MM.1S (cell line): ENCODE measurements at regions not wholly inside any gene's neighbourhood (a gene's known extent, or its start where the extent isn't known, plus 50 kb on each side); places are given as distances from the start of the nearest gene placed in this dataset.

Source experiments
- DNase-seq: peaks from one replicate; pipeline ENCODE4 v3.0.0-alpha.2; 2015
- H2AFZ ChIP-seq: fragments of 300-600 bp; sonication (generic); 2 replicates; pipeline ENCODE4 v1.6.0; 2016; ENCODE audit warnings: antibody characterized with exemption, low read length
- H3F3A ChIP-seq: fragments of 300-600 bp; sonication (generic); 2 replicates; pipeline ENCODE4 v1.6.1; 2016; ENCODE audit warnings: mild to moderate bottlenecking, antibody characterized with exemption, low read length, moderate library complexity, mixed read lengths; ENCODE audit not compliant: insufficient read depth
- H3K27ac ChIP-seq: fragments of 300-600 bp; sonication (generic); 2 replicates; pipeline ENCODE4 v1.5.1; 2016; ENCODE audit warnings: mild to moderate bottlenecking, low read length
- H3K27me3 ChIP-seq: fragments of 300-600 bp; sonication (generic); replicated peaks from 2 replicates; pipeline ENCODE4 v1.6.0; 2016; ENCODE audit warnings: low read length; ENCODE audit not compliant: insufficient read depth
- H3K36me3 ChIP-seq: fragments of 300-600 bp; sonication (generic); replicated peaks from 2 replicates; pipeline ENCODE4 v1.6.1; 2016; ENCODE audit warnings: mild to moderate bottlenecking, low read length, mixed read lengths; ENCODE audit not compliant: insufficient read depth
- H3K4me1 ChIP-seq: fragments of 300-600 bp; sonication (generic); 2 replicates; pipeline ENCODE4 v1.6.1; 2016; ENCODE audit warnings: low read length, mixed read lengths
- H3K4me2 ChIP-seq: fragments of 300-600 bp; sonication (generic); 2 replicates; pipeline ENCODE4 v1.6.0; 2016; ENCODE audit warnings: low read depth, low read length
- H3K4me3 ChIP-seq: fragments of 300-600 bp; sonication (generic); 2 replicates; pipeline ENCODE4 v1.5.1; 2016; ENCODE audit warnings: low read length, mixed read lengths
- H3K79me2 ChIP-seq: fragments of 300-600 bp; sonication (generic); 2 replicates; pipeline ENCODE4 v1.6.1; 2016; ENCODE audit warnings: mixed run types, low read length, mixed read lengths
- H3K9ac ChIP-seq: fragments of 300-600 bp; sonication (generic); 2 replicates; pipeline ENCODE4 v1.6.1; 2016; ENCODE audit warnings: low read length, mixed read lengths
- H3K9me2 ChIP-seq: fragments of 300-600 bp; sonication (generic); replicated peaks from 2 replicates; pipeline ENCODE4 v1.6.1; 2016; ENCODE audit warnings: mild to moderate bottlenecking, low read length, mixed read lengths; ENCODE audit not compliant: insufficient read depth
- H3K9me3 ChIP-seq: fragments of 300-600 bp; sonication (generic); replicated peaks from 2 replicates; pipeline ENCODE4 v1.6.1; 2016; ENCODE audit warnings: mild to moderate bottlenecking, low read length, mixed read lengths; ENCODE audit not compliant: insufficient read depth
- H4K20me1 ChIP-seq: fragments of 300-600 bp; sonication (generic); 2 replicates; pipeline ENCODE4 v1.6.1; 2016; ENCODE audit warnings: mild to moderate bottlenecking, low read length, moderate library complexity, mixed read lengths; ENCODE audit not compliant: insufficient read depth
- EZH2 ChIP-seq: fragments of 300-600 bp; sonication (generic); optimal IDR thresholded peaks from 2 replicates; pipeline ENCODE3; 2017; ENCODE audit warnings: low read depth, mild to moderate bottlenecking, antibody characterized with exemption, low read length, mixed read lengths
- EZH2phosphoT487 ChIP-seq: fragments of 300-600 bp; sonication (generic); IDR thresholded peaks from 2 replicates; pipeline ENCODE4 v1.6.1; 2018; ENCODE audit warnings: antibody characterized with exemption, low read length
- TF ChIP-seq, protein P1 (sequence below): fragments of 300-600 bp; sonication (generic); IDR thresholded peaks from 2 replicates; pipeline ENCODE4 v1.5.1; 2016; ENCODE audit warnings: antibody characterized with exemption, low read length, mixed read lengths

- no peak overlapping the region for H2AFZ ChIP-seq
- H3K27me3 ChIP-seq: peaks cover 26% of the 10 kb centered on the region
- H3K79me2 ChIP-seq: no peaks in the 10 kb centered on the region
- H3K27ac ChIP-seq: no peak overlapping the region
- no peak overlapping the region for H3K9ac ChIP-seq
- peaks cover 8% of the 10 kb centered on the region; the same call in 1 of the 2 replicates for H3K4me1 ChIP-seq
- no peaks in the 10 kb centered on the region for H3K9me3 ChIP-seq
- H3K36me3 ChIP-seq: no peaks in the 10 kb centered on the region
- H3K4me2 ChIP-seq: no peak overlapping the region
- no peaks in the 10 kb centered on the region for H4K20me1 ChIP-seq
- H3K4me3 ChIP-seq: no peak overlapping the region
- TF ChIP-seq EZH2phosphoT487: no peak
- no peak for TF ChIP-seq EZH2
- TF ChIP-seq, protein P1, sequence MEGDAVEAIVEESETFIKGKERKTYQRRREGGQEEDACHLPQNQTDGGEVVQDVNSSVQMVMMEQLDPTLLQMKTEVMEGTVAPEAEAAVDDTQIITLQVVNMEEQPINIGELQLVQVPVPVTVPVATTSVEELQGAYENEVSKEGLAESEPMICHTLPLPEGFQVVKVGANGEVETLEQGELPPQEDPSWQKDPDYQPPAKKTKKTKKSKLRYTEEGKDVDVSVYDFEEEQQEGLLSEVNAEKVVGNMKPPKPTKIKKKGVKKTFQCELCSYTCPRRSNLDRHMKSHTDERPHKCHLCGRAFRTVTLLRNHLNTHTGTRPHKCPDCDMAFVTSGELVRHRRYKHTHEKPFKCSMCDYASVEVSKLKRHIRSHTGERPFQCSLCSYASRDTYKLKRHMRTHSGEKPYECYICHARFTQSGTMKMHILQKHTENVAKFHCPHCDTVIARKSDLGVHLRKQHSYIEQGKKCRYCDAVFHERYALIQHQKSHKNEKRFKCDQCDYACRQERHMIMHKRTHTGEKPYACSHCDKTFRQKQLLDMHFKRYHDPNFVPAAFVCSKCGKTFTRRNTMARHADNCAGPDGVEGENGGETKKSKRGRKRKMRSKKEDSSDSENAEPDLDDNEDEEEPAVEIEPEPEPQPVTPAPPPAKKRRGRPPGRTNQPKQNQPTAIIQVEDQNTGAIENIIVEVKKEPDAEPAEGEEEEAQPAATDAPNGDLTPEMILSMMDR: no peak
- no peak for DNase-seq
- no peaks in the 10 kb centered on the region for H3K9me2 ChIP-seq
- H3F3A ChIP-seq: no peaks in the 10 kb centered on the region
Measured at GRCh38 chr1:199287647-199288046, 648.8 kb downstream of the PTPRC start.

DNA sequence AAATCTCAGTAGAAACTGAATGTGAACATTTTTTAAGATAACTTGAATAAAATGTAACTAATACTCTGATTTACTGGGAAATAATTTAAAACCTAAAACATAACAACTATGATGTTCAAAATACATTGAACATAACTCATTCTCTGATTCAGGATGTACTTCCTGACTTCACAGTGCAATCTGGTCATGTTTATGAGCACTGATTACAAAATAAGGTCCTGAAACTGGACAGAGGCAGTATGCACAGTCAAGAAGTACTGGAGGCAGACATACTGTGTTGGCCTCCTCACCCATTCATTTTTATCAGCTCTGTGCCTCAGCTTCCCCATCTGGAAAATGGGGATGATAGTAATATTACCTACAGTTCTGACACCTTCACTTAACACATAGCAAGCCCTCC, 651.3 kb downstream of the PTPRC start:
- Histone ChIP-seq H3K27ac (no peak overlapping the region), H3K79me2 (no peaks in the 10 kb centered on the region), H3F3A (no peaks in the 10 kb centered on the region), H3K4me2 (no peak overlapping the region), H3K9ac (no peak overlapping the region), H3K4me3 (no peak overlapping the region), H2AFZ (no peak overlapping the region), H3K27me3 (peaks cover 9% of the 10 kb centered on the region), H3K9me3 (no peaks in the 10 kb centered on the region), H3K36me3 (no peaks in the 10 kb centered on the region), H4K20me1 (no peaks in the 10 kb centered on the region), H3K4me1 (no peaks in the 10 kb centered on the region), H3K9me2 (no peaks in the 10 kb centered on the region)
- DNase-seq: no peak
- TF ChIP-seq, protein P1: no peak
- no peak for TF ChIP-seq EZH2
- TF ChIP-seq EZH2phosphoT487: no peak

- H3K9me2 ChIP-seq: no peaks in the 10 kb centered on the region
- H3K9me3 ChIP-seq: no peaks in the 10 kb centered on the region
- TF ChIP-seq EZH2 (no peak), EZH2phosphoT487 (no peak)
- TF ChIP-seq, protein P1: no peak
- DNase-seq: no peak
- no peaks in the 10 kb centered on the region; the same call in 1 of the 2 replicates for H3K27me3 ChIP-seq
- no peak overlapping the region for H3K9ac ChIP-seq
- H3K79me2 ChIP-seq: no peaks in the 10 kb centered on the region
- no peak overlapping the region for H3K4me2 ChIP-seq
- H4K20me1 ChIP-seq: no peaks in the 10 kb centered on the region
- H3K4me1 ChIP-seq: no peaks in the 10 kb centered on the region
- no peak overlapping the region for H2AFZ ChIP-seq
- H3K27ac ChIP-seq: no peak overlapping the region
- H3K36me3 ChIP-seq: no peaks in the 10 kb centered on the region
- H3F3A ChIP-seq: no peaks in the 10 kb centered on the region
- no peak overlapping the region for H3K4me3 ChIP-seq
Measured at GRCh38 chr1:199291022-199291740, 652.3 kb downstream of the PTPRC start.
